Effector memory CD4-positive, alpha-beta T cell (primary cell): ENCODE measurements at regions not wholly inside any gene's neighbourhood (a gene's known extent, or its start where the extent isn't known, plus 50 kb on each side); places are given as distances from the start of the nearest gene placed in this dataset.

ENCODE experiments used
- DNase-seq, 3 donors: peaks; one replicate each; pipeline ENCODE4 v3.0.0-alpha.2; 2020
- H3K27ac ChIP-seq: 2 replicates; pipeline ENCODE4 v1.7.0; 2013; ENCODE audit warnings: mild to moderate bottlenecking, low read length, moderate library complexity; ENCODE audit not compliant: insufficient read depth, poor library complexity, severe bottlenecking
- H3K27me3 ChIP-seq: replicated peaks from 2 replicates; pipeline ENCODE4 v1.7.0; 2013; ENCODE audit warnings: mild to moderate bottlenecking, low read length; ENCODE audit not compliant: insufficient read depth, control insufficient read depth, poor library complexity, severe bottlenecking
- H3K36me3 ChIP-seq: 2 replicates; pipeline ENCODE4 v1.7.0; 2013; ENCODE audit warnings: mild to moderate bottlenecking, low read length, moderate library complexity; ENCODE audit not compliant: control insufficient read depth, insufficient read depth
- H3K4me1 ChIP-seq: 2 replicates; pipeline ENCODE4 v1.7.0; 2013; ENCODE audit warnings: low read length, mild to moderate bottlenecking; ENCODE audit not compliant: control insufficient read depth, insufficient read depth, poor library complexity, severe bottlenecking
- H3K4me3 ChIP-seq: 2 replicates; pipeline ENCODE4 v1.7.0; 2013; ENCODE audit warnings: low read length, low read depth, mild to moderate bottlenecking; ENCODE audit not compliant: insufficient read depth, poor library complexity, severe bottlenecking
- H3K9me3 ChIP-seq: 2 replicates; pipeline ENCODE4 v1.7.0; 2013; ENCODE audit warnings: mild to moderate bottlenecking, low read length, moderate library complexity; ENCODE audit not compliant: control insufficient read depth

GRCh38 chr3:150141790-150142326, 171.2 kb upstream of the PFN2 start:
- H3K4me3 ChIP-seq: no peak overlapping the region
- no peaks in the 10 kb centered on the region for H3K36me3 ChIP-seq
- DNase-seq: no peak
- H3K9me3 ChIP-seq: no peaks in the 10 kb centered on the region
- H3K4me1 ChIP-seq: no peaks in the 10 kb centered on the region
- H3K27ac ChIP-seq: no peak overlapping the region
- no peaks in the 10 kb centered on the region for H3K27me3 ChIP-seq

GRCh38 chr3:150140614-150141321, 170.1 kb upstream of the PFN2 start:
- no peak overlapping the region for H3K27ac ChIP-seq
- no peaks in the 10 kb centered on the region for H3K4me1 ChIP-seq
- no peak overlapping the region for H3K4me3 ChIP-seq
- H3K36me3 ChIP-seq: no peaks in the 10 kb centered on the region
- DNase-seq: no peak
- H3K27me3 ChIP-seq: no peaks in the 10 kb centered on the region
- no peaks in the 10 kb centered on the region for H3K9me3 ChIP-seq

GRCh38 chr3:150138824-150139223, 168.1 kb upstream of the PFN2 start:
- Histone ChIP-seq H3K27me3 (no peaks in the 10 kb centered on the region), H3K36me3 (no peaks in the 10 kb centered on the region), H3K4me3 (no peak overlapping the region), H3K4me1 (no peaks in the 10 kb centered on the region), H3K27ac (no peak overlapping the region), H3K9me3 (no peaks in the 10 kb centered on the region)
- DNase-seq: no peak

- Histone ChIP-seq H3K4me1 (no peaks in the 10 kb centered on the region), H3K36me3 (no peaks in the 10 kb centered on the region), H3K9me3 (no peaks in the 10 kb centered on the region), H3K27me3 (no peaks in the 10 kb centered on the region), H3K4me3 (no peak overlapping the region), H3K27ac (no peak overlapping the region)
- no peak for DNase-seq
Measured at GRCh38 chr3:150136242-150136641, 165.5 kb upstream of the PFN2 start.

GRCh38 chr3:150135287-150135721, 164.6 kb upstream of the PFN2 start:
- DNase-seq: no peak
- no peaks in the 10 kb centered on the region for H3K27me3 ChIP-seq
- no peaks in the 10 kb centered on the region for H3K9me3 ChIP-seq
- H3K27ac ChIP-seq: no peak overlapping the region
- no peak overlapping the region for H3K4me3 ChIP-seq
- no peaks in the 10 kb centered on the region for H3K4me1 ChIP-seq
- no peaks in the 10 kb centered on the region for H3K36me3 ChIP-seq

GRCh38 chr3:150133293-150133692, 162.6 kb upstream of the PFN2 start:
- no peaks in the 10 kb centered on the region for H3K36me3 ChIP-seq
- no peak overlapping the region for H3K4me3 ChIP-seq
- no peak for DNase-seq
- no peaks in the 10 kb centered on the region for H3K4me1 ChIP-seq
- no peaks in the 10 kb centered on the region for H3K27me3 ChIP-seq
- H3K9me3 ChIP-seq: no peaks in the 10 kb centered on the region
- no peak overlapping the region for H3K27ac ChIP-seq

- no peaks in the 10 kb centered on the region for H3K36me3 ChIP-seq
- H3K27ac ChIP-seq: no peak overlapping the region
- DNase-seq: no peak
- H3K9me3 ChIP-seq: no peaks in the 10 kb centered on the region
- no peaks in the 10 kb centered on the region for H3K27me3 ChIP-seq
- H3K4me1 ChIP-seq: no peaks in the 10 kb centered on the region
- H3K4me3 ChIP-seq: no peak overlapping the region
Measured at GRCh38 chr3:150132101-150132749, 161.5 kb upstream of the PFN2 start.

GRCh38 chr3:150131663-150132062, 161.0 kb upstream of the PFN2 start:
- H3K4me1 ChIP-seq: no peaks in the 10 kb centered on the region
- H3K9me3 ChIP-seq: no peaks in the 10 kb centered on the region
- no peak overlapping the region for H3K27ac ChIP-seq
- H3K4me3 ChIP-seq: no peak overlapping the region
- DNase-seq: no peak
- H3K36me3 ChIP-seq: no peaks in the 10 kb centered on the region
- no peaks in the 10 kb centered on the region for H3K27me3 ChIP-seq

GRCh38 chr3:150130404-150131100, 159.9 kb upstream of the PFN2 start:
- Histone ChIP-seq H3K4me3 (no peak overlapping the region), H3K36me3 (no peaks in the 10 kb centered on the region), H3K27me3 (no peaks in the 10 kb centered on the region), H3K9me3 (no peaks in the 10 kb centered on the region), H3K4me1 (no peaks in the 10 kb centered on the region), H3K27ac (no peak overlapping the region)
- DNase-seq: no peak

- H3K4me1 ChIP-seq: no peaks in the 10 kb centered on the region
- no peaks in the 10 kb centered on the region for H3K36me3 ChIP-seq
- H3K9me3 ChIP-seq: no peaks in the 10 kb centered on the region
- H3K4me3 ChIP-seq: no peak overlapping the region
- DNase-seq: no peak
- H3K27ac ChIP-seq: no peak overlapping the region
- H3K27me3 ChIP-seq: no peaks in the 10 kb centered on the region
Measured at GRCh38 chr3:150129166-150129565, 158.5 kb upstream of the PFN2 start.
